Posterior vena cava (tissue), 2 donors: ENCODE measurements at regions not wholly inside any gene's neighbourhood (a gene's known extent, or its start where the extent isn't known, plus 50 kb on each side); places are given as distances from the start of the nearest gene placed in this dataset.
"Not testable (repeated sequence)": the region's sequence is repeated elsewhere in the genome, so short reads cannot be mapped to it uniquely, and the experiment has no call there.

Experiments
- DNase-seq: peaks from one replicate; pipeline ENCODE4 v3.0.0-alpha.2; 2020; ENCODE audit warnings: low spot score
- intact Hi-C, 2 donors: fragments of 100-400 bp; cut with DNase I; formaldehyde crosslinking; loops; one replicate each; pipeline versions ENCODE4 v1.14.1 to v1.14.2; 2022 to 2023
- donor health status: DM: yes; HTN: yes; CAD: no.
- donor health status: DM: yes; HTN: yes; CAD: no.

DNA sequence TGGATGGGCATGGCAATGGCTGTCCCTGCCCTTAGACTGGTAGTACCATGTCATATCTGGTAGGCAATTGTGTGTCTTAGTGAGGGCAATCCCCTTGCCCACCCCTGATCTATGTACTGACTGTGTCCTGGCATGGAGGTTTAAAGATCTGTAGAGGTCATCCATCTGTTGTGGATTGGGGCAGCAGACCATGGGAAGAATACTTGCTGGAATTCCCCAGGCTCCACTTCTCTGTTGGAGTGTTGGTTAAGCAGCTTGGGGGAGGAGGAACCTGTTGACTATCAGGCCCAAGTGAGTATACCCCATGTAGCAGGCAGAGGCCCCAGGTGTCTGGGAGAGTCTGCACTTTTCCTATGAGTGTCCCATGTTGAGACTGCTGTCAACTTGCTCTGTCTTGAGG lies 246.7 kb upstream of the DIPK2B start:
- intact Hi-C loops = no loop called here

DNA sequence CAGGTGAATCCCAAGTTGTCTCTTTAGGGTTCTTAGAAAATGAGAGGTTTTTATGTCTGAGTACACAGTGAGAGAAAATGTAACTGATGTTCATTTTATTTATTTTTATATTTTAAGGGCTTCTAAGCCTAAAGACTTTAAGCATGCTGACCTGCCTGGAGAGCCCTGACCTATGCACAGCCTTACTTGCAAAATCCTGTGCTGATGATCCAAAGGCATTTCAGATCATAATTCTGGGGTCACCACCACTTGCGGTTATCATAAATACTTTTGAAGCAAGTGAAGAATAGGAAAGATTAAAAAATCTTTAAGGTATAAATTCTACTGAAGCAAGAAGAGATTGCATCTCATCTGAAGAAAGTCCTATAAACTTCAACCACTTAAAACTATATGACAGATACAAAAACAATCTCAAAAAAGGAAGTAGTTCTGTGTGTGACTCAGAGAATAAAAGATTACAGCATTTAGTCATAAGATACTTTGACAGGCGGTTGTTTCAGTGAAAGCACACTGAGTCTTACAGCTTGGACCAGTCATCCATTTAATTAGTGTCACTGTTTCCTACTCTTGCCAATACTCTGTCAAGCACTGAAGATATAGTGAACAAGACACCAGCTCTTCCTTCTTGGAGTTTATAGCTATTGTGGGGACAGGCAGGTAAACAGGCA lies 245.2 kb upstream of the DIPK2B start:
- no peak for DNase-seq
- intact Hi-C loops = no loop called here

More for the DNA sequence above, 246.7 kb upstream of the DIPK2B start:
- no peak for DNase-seq

DNA sequence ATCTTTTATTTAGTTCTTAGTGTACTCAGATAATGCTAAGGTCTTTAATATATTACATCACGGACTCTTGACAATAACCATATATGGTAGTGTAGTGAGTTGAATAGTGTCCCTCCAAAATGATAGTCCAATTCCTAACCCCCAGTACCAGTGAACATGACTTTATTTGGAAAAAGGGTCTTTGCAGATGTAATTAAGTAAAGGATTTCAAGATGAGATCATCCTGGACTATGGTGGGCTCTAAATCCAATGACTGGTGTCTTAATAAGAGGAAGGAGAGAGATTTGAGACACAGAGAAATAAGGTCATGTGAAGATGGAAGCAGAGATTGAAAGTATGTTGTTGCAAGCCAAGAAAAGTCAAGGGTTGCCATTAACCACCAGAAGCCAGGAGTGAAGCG lies 236.5 kb upstream of the DIPK2B start:
- no peak for DNase-seq
- intact Hi-C loops = no loop called here

DNA sequence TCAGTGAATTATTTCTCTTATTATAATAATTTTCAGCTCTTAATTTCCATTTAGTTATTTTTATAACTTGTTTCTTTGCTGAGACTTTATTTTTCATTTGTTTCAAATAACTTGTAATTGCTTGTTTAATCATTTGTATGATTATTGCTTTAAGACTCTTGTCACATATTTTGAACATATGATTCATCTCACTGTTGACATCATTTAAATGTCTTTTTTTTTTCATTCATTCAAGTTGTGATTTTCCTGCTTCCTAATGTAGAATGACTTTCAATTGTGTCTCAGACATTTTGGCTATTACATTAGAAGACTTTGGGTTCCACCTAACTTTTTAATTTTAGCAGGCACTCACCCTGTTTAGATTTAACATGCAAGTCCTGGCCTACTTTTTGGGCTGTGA lies 234.8 kb upstream of the DIPK2B start:
- no peak for DNase-seq
- intact Hi-C loops = no loop called here

DNA sequence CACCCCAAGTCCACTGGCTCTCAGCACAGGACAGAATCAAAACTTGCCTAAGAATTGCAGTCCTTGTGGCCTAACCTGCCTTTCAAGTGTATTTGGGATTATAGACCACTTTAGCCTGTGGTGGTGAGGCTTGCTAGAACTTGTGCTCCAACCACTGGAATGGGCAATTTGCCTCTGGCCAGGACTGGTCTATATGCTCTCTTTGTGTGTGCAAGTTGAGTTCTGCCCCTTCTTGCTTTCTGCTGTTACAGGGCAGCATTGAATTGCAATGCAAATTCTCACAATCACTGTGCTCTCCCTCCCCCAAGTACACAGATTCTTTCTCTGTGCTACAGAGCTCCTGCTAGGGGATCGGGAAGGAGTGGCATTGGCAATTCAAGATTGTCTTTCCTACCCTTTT lies 233.6 kb upstream of the DIPK2B start:
- no peak for DNase-seq
- intact Hi-C loops = no loop called here

DNA sequence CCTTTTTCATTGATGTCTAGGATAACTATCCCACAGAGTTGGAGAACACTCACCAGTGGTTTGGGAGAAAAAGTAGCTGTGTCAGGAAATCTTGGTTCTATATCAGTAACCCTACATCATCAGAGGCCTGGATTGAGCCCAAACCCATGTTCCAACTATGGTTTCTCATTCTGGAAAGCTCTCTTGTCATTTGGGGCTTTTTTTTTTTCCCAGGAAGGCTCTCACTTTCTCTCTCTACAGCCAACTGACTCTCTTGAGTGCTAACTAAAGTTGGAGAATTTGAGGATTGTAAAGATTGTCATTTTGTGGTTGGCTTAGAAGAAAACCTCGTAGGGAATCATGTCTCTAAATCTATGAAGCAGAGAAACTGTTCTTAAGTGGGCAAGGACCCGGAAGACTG lies 228.2 kb upstream of the DIPK2B start:
- intact Hi-C loops = no loop called here
- no peak for DNase-seq

DNA sequence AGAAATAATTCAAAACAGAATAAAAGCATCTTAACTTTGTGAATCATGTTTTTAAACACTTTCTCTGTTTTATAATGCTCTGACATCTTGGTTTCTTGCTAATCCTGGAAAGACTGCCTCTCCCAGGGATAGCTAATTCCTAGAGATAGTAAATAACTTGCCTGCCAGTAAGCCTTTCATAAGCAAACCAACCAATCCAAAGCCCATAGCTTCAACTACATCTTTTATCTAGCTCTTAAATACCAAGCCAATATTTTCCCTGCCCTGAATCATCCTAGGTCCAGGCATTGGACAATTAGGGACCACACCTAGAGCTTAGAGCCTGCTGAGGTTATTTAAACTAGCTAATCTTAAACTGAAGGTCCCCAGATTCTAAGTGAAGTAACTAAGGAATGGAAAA lies 223.7 kb upstream of the DIPK2B start:
- intact Hi-C loops = no loop called here
- DNase-seq = no peak

DNA sequence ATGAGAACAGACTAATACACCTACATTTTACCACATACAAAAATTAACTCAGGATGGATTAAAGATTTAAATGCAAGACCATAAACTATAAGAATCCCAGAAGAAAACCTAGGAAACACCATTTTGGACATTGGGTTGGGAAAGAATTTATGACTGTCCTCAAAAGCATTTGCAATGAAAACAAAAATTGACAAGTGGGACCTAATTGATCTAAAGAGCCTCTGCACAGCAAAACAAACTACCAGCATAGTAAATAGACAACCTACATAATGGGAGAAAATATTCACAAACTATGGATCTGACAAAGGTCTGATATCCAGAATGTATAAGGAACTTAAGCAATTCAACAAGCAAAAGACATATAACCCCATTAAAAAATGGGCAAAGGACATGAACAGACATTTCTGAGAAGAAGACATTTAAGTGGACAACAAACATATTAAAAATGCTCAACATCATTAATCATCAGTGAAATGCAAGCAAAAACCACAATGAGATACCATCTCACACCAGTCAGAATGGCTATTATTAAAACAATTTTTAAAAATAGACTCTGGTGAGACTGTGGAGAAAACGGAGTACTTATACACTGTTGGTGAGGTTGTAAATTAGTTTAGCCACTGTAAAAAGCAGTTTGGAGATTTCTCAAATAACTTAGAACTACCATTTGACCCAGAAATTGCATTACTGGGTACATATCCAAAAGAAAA lies 221.7 kb upstream of the DIPK2B start:
- no peak for DNase-seq
- intact Hi-C loops = no loop called here

DNA sequence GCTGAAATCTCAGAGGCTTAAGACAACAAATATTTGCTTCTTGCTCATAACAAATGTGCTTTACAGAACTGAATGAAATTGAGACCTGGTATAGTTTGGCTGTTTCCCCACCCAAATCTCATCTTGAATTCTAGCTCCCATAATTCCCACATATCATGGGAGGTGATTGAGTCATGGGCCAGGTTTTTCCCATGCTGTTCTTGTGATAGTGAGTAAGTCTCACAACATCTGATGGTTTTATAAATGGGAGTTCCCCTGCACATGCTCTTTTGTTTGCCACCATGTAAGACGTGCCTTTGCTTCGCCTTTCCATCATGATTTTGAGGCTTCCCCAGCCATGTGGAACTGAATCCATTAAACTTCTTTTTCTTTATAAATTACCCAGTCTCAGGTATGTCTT lies 221.1 kb upstream of the DIPK2B start:
- intact Hi-C loops = no loop called here
- DNase-seq = no peak

DNA sequence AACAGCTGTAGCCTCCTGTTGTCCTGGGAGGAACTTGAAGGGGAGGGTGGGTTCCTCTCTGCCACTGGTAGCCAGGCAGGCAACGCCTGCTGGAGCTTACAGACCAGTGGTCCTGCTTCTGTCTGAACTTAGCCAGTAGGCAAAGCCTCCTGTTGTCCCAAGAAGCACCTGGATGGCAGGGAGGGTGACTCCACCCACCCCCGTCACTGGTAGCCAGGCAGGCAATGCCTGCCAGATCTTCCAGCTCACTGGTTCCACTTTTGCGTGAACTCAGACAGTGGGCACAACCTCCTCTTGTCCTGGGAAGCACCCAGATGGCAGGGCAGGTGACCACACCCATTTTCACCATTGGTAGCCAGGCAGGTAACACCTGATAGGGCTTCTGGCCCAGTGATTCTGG lies 203.5 kb upstream of the DIPK2B start:
- intact Hi-C loops = no loop called here
- DNase-seq = no peak

DNA sequence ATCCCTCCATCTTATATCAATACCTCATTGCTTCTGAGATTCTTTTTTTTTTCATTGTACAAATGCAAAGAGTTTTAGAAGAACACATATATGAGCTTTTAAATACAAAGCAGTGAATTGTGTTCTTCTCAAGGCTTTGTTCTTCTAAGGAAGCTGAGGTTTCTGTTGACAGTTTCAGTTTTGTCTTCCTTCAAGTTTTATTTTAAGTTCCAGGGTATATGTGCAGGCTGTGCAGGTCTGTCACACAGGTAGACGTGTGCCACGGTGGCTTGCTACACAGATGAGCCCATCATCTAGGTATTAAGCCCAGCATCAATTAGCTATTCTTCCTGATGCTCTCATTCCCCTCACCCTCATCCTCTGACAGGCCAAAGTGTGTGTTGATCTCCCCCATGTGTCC lies 201.2 kb upstream of the DIPK2B start:
- DNase-seq = no peak
- intact Hi-C loops = no loop called here

DNA sequence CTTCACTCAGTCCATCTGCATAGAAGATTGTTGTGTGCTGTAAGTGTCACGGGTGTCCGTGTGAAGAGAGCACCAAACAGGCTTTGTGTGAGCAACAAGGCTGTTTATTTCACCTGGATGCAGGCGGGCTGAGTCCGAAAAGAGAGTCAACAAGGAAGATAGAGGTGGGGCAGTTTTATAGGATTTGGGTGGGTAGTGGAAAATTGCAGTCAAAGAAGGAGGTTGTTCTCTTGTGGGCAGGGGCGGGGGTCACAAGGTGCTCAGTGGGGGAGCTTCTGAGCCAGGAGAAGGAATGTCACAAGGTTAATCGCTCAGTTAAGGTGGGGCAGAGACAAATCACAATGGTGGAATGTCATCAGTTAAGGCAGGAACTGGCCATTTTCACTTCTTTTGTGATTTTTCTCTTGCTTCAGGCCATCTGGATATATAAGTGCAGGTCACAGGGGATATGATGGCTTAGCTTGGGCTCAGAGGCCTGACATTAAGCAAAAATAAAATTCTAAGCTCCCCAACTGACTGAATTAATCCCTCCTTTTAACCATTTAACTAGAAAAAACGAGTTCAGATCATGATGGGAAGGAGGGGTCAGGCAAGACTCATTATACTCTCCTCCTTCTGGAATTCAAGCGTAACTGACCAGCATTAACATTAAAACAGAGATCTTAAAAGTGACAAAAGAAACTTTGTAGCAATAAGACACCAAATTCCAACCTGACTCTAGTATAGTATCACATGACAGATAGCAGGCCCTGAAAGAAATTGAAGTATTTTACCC lies 200.5 kb upstream of the DIPK2B start:
- DNase-seq, intact Hi-C loops: not testable (repeated sequence)

DNA sequence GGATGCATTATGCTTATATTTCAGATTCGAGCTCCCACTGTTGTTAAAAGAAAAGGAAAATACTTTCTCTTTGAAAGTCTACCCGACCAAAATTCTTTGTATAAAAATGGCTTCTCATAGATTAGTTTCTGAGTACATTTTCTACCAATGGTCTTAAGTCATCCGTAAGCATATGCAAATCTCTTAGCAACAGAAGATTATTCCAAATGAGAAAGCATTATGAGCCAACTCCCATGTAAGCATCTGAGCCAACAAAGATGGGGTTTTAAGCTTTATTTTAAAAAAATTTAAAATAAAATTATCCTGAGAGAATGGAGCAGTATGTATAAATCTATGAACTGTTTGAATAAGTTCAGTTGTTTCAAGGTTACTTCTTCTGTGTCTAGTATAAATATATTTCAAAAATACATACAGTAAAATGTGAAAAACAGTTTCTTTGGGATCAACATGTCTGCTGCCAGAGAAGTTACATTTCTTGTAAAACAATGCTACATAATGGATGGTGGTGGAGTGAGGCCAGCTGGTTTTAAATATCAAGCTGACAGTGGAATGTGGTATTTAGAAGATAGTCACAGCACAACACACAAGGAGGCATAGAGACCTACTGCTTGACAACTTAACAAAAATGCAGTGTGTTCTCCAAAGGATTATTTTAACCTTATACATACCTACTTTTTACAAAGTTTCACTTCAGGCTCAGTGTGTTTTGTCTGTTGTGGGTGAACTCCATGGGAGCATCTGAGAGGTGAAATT lies 199.5 kb upstream of the DIPK2B start:
- DNase-seq = no peak
- intact Hi-C loops = no loop called here

DNA sequence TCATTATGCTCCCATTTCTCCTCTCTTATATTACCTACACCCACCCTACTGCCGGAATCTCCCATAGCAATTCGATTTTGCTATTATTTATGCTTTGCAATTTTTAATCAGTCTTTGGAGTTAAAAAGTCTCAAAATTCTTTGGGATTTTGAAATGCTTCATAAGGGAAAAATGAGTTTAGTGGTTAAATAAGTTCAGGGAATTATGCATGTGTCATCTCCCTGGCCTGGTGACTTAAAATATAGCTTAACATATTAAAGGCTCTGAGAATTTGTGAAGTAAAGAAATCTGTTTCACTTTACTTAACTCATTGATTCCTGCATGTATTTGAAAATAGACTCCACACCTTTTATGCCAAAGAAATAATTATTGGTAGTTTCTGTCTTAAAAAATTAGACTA lies 185.1 kb upstream of the DIPK2B start:
- intact Hi-C loops = no loop called here
- no peak for DNase-seq

DNA sequence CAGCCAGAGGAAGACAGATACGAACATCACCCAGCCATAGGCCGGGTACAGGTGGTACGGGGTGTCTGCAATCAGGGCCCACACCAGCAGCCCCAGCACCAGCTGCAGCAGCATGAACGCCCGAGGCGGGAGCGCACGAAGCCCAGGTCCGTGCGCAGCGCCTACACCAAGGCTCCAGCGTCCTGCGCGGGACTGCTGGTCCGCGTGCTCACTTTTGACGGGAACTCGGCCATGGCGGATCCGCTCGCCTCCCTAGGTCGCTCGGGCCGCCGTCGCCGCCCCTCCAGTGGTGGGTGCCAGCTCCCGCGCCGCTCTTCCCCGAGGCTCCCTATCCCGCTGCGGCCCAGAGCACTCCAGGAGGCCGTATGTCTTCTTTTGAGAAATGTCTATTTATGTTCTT lies 181.2 kb upstream of the DIPK2B start:
- intact Hi-C loops = no loop called here
- DNase-seq = no peak

DNA sequence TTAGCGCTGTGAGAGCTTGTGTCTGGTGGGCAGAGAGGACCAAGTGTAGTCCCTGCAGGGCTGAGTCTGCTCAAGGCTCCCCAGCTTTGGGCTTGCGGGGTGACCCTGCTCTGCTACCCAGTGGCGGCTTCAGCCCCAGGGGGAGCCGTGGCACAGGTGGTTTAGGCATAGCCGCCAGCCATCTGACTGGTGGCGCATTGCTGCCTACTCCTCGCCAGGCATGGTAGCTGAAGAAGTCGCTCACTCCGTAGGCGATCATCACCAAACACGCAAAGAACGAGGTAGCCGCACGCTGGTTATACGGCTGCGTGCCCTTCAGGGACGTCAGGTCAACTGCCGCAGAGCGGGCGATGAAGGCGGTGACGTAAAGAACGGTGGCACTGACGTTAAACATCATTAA lies 180.7 kb upstream of the DIPK2B start:
- intact Hi-C loops = no loop called here
- DNase-seq = no peak

DNA sequence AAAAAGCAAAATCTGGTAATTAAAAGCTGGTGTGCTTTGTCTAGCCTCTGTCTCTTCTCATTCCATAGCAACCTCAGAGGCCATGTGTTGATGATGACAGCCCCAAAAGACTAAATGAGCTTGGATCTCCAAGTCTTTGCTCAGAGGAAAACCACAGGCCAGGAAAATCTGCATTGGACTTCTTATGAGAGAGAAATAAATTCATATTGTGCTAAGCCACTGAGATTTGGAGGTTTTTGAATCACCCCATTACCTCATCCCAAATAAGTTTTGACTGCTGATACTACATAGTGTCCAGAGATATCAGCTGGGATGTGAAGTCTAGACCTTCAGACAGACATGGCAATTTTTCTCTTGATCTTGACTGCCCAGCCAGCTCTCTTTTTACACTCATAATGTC lies 178.6 kb upstream of the DIPK2B start:
- intact Hi-C loops = no loop called here
- DNase-seq = no peak

DNA sequence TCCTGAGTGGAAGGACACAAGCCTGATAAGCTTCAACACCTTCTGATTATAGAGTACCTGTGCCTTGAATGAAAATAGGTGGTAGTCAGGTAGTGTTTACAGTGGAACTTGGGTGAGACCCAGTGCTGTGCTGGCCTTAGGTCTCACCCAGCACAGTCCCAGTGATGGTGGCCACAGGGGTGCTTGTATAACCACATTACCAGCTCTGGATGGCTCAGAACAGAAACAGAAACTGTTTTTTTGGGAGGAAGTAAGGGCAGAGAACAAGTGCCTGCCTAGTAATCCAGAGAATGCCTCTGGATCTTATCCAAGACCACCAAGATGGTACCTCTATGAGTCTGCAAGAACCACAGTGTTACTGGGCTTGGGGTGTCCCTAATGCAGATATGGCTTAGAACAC lies 171.5 kb upstream of the DIPK2B start:
- intact Hi-C loops = no loop called here
- DNase-seq = no peak

DNA sequence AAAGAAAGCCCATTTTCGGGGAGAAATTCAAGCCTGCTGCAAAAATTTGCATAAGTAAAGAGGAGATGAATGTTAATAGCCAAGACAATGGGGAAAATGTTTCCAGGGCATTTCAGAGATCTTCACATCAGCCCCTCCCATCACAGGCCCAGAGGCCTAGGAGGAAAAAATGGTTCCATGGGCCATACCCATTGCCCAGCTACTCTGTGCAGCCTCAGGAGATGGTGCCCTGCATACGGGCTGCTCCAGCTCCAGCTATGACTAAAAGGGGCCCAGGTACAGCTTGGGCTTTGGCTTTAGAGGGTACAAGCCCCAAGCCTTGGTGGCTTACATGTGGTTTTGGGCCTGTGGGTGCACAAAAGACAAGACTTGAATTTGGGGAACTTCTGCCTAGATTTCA lies 168.0 kb upstream of the DIPK2B start:
- DNase-seq = no peak
- intact Hi-C loops = no loop called here

DNA sequence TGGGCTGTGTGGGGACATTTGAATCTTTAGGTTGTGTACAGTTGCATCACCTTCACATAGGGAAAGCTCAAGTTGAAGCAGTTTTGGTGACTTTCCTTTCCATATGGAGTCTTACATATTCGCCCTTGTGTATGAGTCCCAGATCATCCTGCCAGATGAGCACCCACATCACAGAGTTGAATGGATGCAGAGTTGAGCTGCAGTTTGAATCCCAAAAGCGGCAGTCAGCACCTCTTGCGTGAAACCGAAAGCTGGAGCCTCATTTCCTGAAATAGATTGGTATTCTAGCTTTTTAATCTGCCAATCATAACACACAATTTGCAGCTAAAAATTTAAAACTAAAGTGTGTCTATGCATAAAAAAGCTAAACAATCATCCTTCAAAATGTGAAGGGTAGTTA lies 162.9 kb upstream of the DIPK2B start:
- intact Hi-C loops = no loop called here
- no peak for DNase-seq
